ENCODE measurements at regions not wholly inside any gene's neighbourhood (a gene's known extent, or its start where the extent isn't known, plus 50 kb on each side); places are given as distances from the start of the nearest gene placed in this dataset.

DNA sequence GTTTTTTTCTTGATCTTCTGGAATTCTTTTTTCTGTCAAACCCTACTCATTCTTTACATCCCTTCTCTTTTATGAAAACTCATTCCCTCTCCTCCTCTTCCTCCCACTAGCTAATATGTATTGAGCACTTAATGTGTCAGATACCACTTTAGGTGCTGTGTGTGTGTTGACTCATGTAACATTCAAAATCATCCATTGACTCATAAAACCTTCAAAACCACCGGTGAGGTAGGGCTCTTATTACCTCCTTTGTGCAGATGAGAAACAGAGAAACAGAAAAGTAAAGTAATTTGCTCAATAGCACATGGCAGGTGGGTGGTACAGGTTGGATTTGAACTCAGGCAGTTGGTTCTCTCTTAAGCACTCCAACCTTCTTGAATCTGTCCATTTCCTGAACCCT, 136.3 kb upstream of the NEDD9 start:
- Histone ChIP-seq H3K4me1 (ENCODE audit: control insufficient read depth, insufficient read depth, low read length) (peaks cover 63% of the 10 kb centered on the region), H3K4me2 (ENCODE audit: control insufficient read depth, insufficient read depth) (peak overlapping the region; percentile 15; the same call in 1 of the 2 replicates), H2AFZ (ENCODE audit: control insufficient read depth, low read depth, low read length) (no peak overlapping the region), H3K9me3 (replicated peaks; ENCODE audit: control insufficient read depth, insufficient read depth, low read length) (peaks cover 6% of the 10 kb centered on the region), H3K4me3 (no peak overlapping the region), H3K27ac (ENCODE audit: control insufficient read depth, insufficient read depth) (peak overlapping the region; percentile 47; the same call in 1 of the 2 replicates), H3K79me2 (ENCODE audit: control insufficient read depth, insufficient read depth, low read length) (peaks cover 77% of the 10 kb centered on the region), H3K36me3 (ENCODE audit: control insufficient read depth in 2 of 2, insufficient read depth in 2 of 2, low read length in 1 of 2) (peaks cover 2 to 19% of the 10 kb centered on the region in 2 experiments; a peak in 2 of 4 replicates), H4K20me1 (ENCODE audit: control insufficient read depth, insufficient read depth) (no peaks in the 10 kb centered on the region), H3K27me3 (replicated peaks in 1 of 2; ENCODE audit: control insufficient read depth in 2 of 2, insufficient read depth in 2 of 2, low read length in 1 of 2) (no peaks in the 10 kb centered on the region), H3K9ac (ENCODE audit: control insufficient read depth, insufficient read depth, low read length) (no peak overlapping the region)
- FAIRE-seq = no peak
- in situ Hi-C loops (cut with MboI) (no loop called here), intact Hi-C loops (cut with micrococcal nuclease; ENCODE audit: unreplicated experiment) (loop anchor here (1.0 to 5.0 kb wide), 2 partner anchors 91 to 196 kb away; no protein-coding TSS in a partner anchor)
- peak; percentile 60 for ATAC-seq
- ChIA-PET POLR2A (interaction anchor here (0.5 to 2.8 kb wide), 10 partner anchors 9 to 148 kb away, joined by 3 to 39 read pairs (median 4); no protein-coding TSS in a partner anchor), RAD21 (ENCODE audit: unreplicated experiment) (interaction anchor here (1.3 to 10.7 kb wide), 9 partner anchors 13 to 126 kb away, joined by 4 to 221 read pairs (median 51); no protein-coding TSS in a partner anchor), SMC1A (ENCODE audit: uncharacterized antibody, unreplicated experiment) (interaction anchor here (0.9 to 11.6 kb wide), 14 partner anchors 10 to 147 kb away, joined by 3 to 275 read pairs (median 10); no protein-coding TSS in a partner anchor), CTCF (interaction anchor here (0.7 to 7.8 kb wide), 8 partner anchors 9 to 127 kb away, joined by 3 to 72 read pairs (median 4); no protein-coding TSS in a partner anchor)
- no TSS peak for BruUV-seq (replicated peaks)
- DNase-seq (ENCODE audit: low read depth, low spot score) = no peak
- WGBS (ENCODE audit: insufficient coverage, insufficient replicate concordance, low lambda C conversion rate, missing lambda C conversion rate) = 4% methylated on average over 1 of the region's 1 CpG
- TF ChIP-seq IRF5 (IDR thresholded peaks at IDR 0.05; ENCODE audit: borderline replicate concordance) (no peak), ETV6 (conservative IDR thresholded peaks at IDR 0.05 in 1 of 2, IDR thresholded peaks at IDR 0.05 in 1 of 2; ENCODE audit: borderline replicate concordance in 1 of 2, low read depth in 1 of 2) (0 out of 4 replicates have a peak, but pooled peaks of 1 of the 2 experiments have one; percentile 44), JUNB (IDR thresholded peaks at IDR 0.05) (peak; percentile 68), ZBED1 (IDR thresholded peaks at IDR 0.05; ENCODE audit: borderline replicate concordance) (0 out of 2 replicates have a peak, but pooled peaks have one; percentile 42), IKZF1 (conservative IDR thresholded peaks at IDR 0.05) (no peak), KDM1A (IDR thresholded peaks at IDR 0.05; ENCODE audit: borderline replicate concordance) (no peak), BMI1 (IDR thresholded peaks at IDR 0.05; ENCODE audit: borderline replicate concordance) (no peak), PRDM15 (CRISPR knock-in tag; IDR thresholded peaks at IDR 0.05) (no peak), SIX5 (IDR thresholded peaks at IDR 0.05; ENCODE audit: low read depth, low read length, severe bottlenecking) (no peak), ATF7 (IDR thresholded peaks at IDR 0.05; ENCODE audit: low read depth) (peak; percentile 67; the same call in 1 of the 2 replicates), MTA2 (IDR thresholded peaks at IDR 0.05; ENCODE audit: low read depth) (peak; percentile 53), YY1 (IDR thresholded peaks at IDR 0.05; ENCODE audit: low read depth, low read length) (no peak), JUND (IDR thresholded peaks at IDR 0.05; ENCODE audit: low read depth, low read length) (no peak), GABPA (IDR thresholded peaks at IDR 0.05; ENCODE audit: low read depth) (no peak; the same call in 1 of the 2 replicates), SRF (IDR thresholded peaks at IDR 0.05; ENCODE audit: low read depth in 2 of 2, low read length in 2 of 2) (no peak), CTCF (IDR thresholded peaks at IDR 0.05 in 2 of 3, conservative IDR thresholded peaks at IDR 0.05 in 1 of 3; ENCODE audit: control insufficient read depth in 2 of 3, extremely low read depth in 1 of 3, insufficient read depth in 1 of 3, low read depth in 3 of 3, low read length in 3 of 3) (no peak), CBFB (IDR thresholded peaks at IDR 0.05; ENCODE audit: low read depth) (no peak), MTA3 (IDR thresholded peaks at IDR 0.05; ENCODE audit: borderline replicate concordance, low read length) (peak; percentile 55; the same call in 1 of the 2 replicates)

All from GM12878 (cell line).